ENCODE measurements at regions not wholly inside any gene's neighbourhood (a gene's known extent, or its start where the extent isn't known, plus 50 kb on each side); places are given as distances from the start of the nearest gene placed in this dataset.

GRCh38 chr2:48851161-48851560 is 95.6 kb upstream of the LHCGR start:
- no peak overlapping the region for H3K27ac ChIP-seq
- H3K27me3 ChIP-seq = no peaks in the 10 kb centered on the region
- no peaks in the 10 kb centered on the region for H3K9me3 ChIP-seq
- no peak for ATAC-seq (ENCODE audit: low FRiP score in 2 of 2)
- WGBS, 2 donors = 83 to 85% methylated on average over 3 of the region's 3 CpGs
- no peak overlapping the region for H3K4me3 ChIP-seq
- no peaks in the 10 kb centered on the region for H3K36me3 ChIP-seq
- TF ChIP-seq EP300 (IDR thresholded peaks at IDR 0.05) = no peak
- no peak for TF ChIP-seq CTCF (IDR thresholded peaks at IDR 0.05)
- no peak for TF ChIP-seq POLR2A (IDR thresholded peaks at IDR 0.05)
- no peak for TF ChIP-seq POLR2AphosphoS5 (IDR thresholded peaks at IDR 0.05)
- peaks cover 0 to 4% (median under 1%) of the 10 kb centered on the region in 4 donors for H3K4me1 ChIP-seq
- DNase-seq = no peak

GRCh38 chr2:48849770-48850169 is 94.2 kb upstream of the LHCGR start:
- Histone ChIP-seq H3K27ac (no peak overlapping the region), H3K4me1 (no peaks in the 10 kb centered on the region), H3K27me3 (no peaks in the 10 kb centered on the region), H3K9me3 (no peaks in the 10 kb centered on the region), H3K36me3 (no peaks in the 10 kb centered on the region), H3K4me3 (no peak overlapping the region)
- DNase-seq (no peak), ATAC-seq (ENCODE audit: low FRiP score in 2 of 2) (no peak)
- 78 to 82% methylated on average over 5 of the region's 5 CpGs for WGBS, 2 donors
- TF ChIP-seq POLR2A (IDR thresholded peaks at IDR 0.05) (no peak), EP300 (IDR thresholded peaks at IDR 0.05) (no peak), POLR2AphosphoS5 (IDR thresholded peaks at IDR 0.05) (no peak), CTCF (IDR thresholded peaks at IDR 0.05) (no peak)

GRCh38 chr2:48845684-48846083 is 90.2 kb upstream of the LHCGR start:
- Histone ChIP-seq H3K9me3 (no peaks in the 10 kb centered on the region), H3K27me3 (no peaks in the 10 kb centered on the region), H3K4me3 (no peak overlapping the region), H3K27ac (no peak overlapping the region), H3K36me3 (no peaks in the 10 kb centered on the region), H3K4me1 (no peaks in the 10 kb centered on the region)
- ATAC-seq (ENCODE audit: low FRiP score in 2 of 2) (no peak), DNase-seq (no peak)
- no peak for TF ChIP-seq POLR2A (IDR thresholded peaks at IDR 0.05)
- no peak for TF ChIP-seq EP300 (IDR thresholded peaks at IDR 0.05)
- no peak for TF ChIP-seq CTCF (IDR thresholded peaks at IDR 0.05)
- no peak for TF ChIP-seq POLR2AphosphoS5 (IDR thresholded peaks at IDR 0.05)
- WGBS, 2 donors = 52 to 56% methylated on average over 3 of the region's 3 CpGs

- ATAC-seq (ENCODE audit: low FRiP score in 2 of 2) (no peak), DNase-seq (no peak)
- Histone ChIP-seq H3K4me1 (no peaks in the 10 kb centered on the region), H3K4me3 (no peak overlapping the region), H3K36me3 (no peaks in the 10 kb centered on the region), H3K27me3 (no peaks in the 10 kb centered on the region), H3K9me3 (no peaks in the 10 kb centered on the region), H3K27ac (no peak overlapping the region)
- WGBS, 2 donors = 54 to 67% methylated on average over 3 of the region's 3 CpGs
- no peak for TF ChIP-seq POLR2AphosphoS5 (IDR thresholded peaks at IDR 0.05)
- no peak for TF ChIP-seq CTCF (IDR thresholded peaks at IDR 0.05)
- no peak for TF ChIP-seq POLR2A (IDR thresholded peaks at IDR 0.05)
- TF ChIP-seq EP300 (IDR thresholded peaks at IDR 0.05) = no peak
Measured at GRCh38 chr2:48844417-48845155, 89.1 kb upstream of the LHCGR start.

- Histone ChIP-seq H3K9me3 (no peaks in the 10 kb centered on the region), H3K4me1 (no peaks in the 10 kb centered on the region), H3K27me3 (no peaks in the 10 kb centered on the region), H3K36me3 (no peaks in the 10 kb centered on the region), H3K4me3 (no peak overlapping the region), H3K27ac (no peak overlapping the region)
- TF ChIP-seq POLR2A (IDR thresholded peaks at IDR 0.05) = no peak
- TF ChIP-seq EP300 (IDR thresholded peaks at IDR 0.05) = no peak
- TF ChIP-seq POLR2AphosphoS5 (IDR thresholded peaks at IDR 0.05) = no peak
- TF ChIP-seq CTCF (IDR thresholded peaks at IDR 0.05) = no peak
- DNase-seq (no peak), ATAC-seq (ENCODE audit: low FRiP score in 2 of 2) (no peak)
- WGBS, 2 donors = 92 to 93% methylated on average over 2 of the region's 2 CpGs
Measured at GRCh38 chr2:48841126-48841525, 85.6 kb upstream of the LHCGR start.
